ENCODE measurements at regions not wholly inside any gene's neighbourhood (a gene's known extent, or its start where the extent isn't known, plus 50 kb on each side); places are given as distances from the start of the nearest gene placed in this dataset.

DNA sequence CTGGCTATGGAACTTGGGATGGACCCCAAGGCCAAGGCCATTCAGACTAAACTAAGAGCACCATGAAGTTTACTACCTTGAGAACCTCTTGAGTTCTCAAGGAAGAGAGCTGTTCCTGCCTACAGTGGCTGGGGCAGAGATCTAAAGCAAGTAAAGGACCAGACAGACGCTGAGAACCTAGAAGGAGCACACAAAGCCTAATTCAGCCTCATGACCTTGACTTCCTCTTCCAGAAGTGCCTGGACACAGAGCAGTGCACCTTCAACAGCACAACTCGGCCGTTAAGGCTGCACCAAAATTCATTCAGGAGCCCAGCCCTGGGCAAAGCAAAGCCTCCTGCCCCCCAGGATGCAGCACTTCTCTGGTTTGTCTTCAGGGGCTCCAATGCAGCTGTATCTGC is 82.9 kb upstream of the AKIP1 start:
- no peak for DNase-seq

DNA sequence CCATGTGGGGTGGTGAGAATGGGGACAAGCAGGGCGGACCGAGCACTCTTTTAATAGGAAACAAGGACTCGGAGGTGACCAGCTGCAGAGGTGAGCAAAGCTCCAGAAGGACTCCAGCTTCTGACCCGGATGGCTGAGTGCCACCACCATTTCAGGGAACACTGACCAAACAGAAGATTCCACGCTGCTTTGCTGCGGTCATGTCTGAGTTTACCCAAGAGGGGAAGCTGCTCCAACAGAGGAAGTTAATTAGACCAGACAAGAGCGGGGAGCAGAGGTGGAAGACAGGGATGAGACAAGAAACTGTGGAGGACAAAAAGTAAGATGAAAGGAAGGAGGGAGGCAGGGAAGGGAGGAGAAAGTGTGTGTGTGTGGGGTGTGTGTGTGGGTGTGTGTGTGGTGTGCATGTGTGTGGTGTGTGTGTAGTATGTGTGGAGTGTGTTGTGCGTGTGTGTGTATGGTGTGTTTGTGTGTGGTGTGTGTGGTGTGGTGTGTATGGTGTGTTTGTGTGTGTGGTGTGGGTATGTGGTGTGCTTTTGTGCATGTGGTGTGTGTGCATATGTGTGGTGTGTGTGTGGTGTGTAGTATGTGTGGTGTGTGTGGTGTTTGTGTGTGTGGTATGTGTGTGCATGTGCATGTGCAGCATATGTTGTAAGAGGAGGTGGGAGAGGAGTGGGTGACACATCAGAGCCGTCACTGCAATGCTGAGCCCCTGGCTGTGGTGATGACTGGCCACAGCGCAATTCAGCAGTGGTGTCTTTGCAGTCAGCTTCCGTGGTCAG is 82.2 kb upstream of the AKIP1 start:
- DNase-seq: no peak

DNA sequence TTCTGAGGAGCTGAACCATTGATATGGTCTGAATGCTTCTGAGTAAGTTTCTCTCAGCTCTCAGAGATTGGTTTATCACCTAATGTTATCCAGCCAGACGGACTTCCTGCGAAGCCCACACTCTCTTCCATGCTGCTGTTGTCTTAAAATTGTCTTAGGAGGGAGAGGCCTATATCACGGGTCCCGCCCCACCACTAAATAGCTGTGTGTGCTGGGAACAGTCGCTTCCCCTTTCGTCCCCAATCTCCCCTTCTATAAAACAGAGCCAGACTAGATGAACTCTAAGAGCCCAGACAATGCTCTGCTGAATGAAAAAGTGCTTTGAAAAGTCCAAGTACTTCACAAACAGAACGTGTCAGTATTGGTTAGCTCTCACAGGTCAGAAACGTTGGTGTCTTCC is 81.4 kb upstream of the AKIP1 start:
- DNase-seq: no peak

DNA sequence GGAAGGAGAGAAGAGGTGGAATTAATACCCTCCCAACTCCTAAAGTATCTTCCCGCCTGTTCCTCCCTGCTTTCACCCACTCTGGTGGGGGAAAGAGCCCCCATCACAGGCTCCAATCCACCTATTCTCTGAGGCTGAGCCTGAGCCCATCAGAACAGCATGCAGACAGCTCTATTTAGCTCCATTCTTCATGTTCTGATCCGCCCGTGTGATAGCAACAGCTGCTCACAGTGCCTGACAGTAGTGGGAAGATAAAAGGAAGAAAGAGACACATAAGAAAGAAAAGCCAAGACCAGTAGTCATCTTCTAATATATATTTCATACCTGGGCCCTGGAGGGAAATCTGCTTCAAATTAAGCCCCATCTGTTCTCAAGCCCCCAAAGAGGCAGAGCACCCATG is 80.3 kb upstream of the AKIP1 start:
- DNase-seq: no peak

DNA sequence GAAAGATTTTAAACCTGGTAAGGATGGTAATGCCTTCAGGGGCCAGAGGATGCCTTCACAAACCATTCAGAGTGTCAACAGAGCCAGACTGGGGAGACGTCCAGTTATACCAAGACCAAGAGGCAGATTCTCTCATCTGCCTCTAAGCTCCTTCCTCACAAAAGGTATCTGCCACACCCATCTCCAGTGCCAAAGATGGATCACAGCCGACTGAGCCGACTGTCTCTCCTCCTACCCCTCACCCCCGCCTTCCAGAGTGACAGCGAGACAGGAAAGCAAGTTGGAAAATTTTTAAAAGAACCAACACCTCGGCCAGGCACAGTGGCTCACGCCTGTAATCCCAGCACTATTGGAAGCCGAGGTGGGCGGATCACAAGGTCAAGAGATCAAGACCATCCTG is 79.1 kb upstream of the AKIP1 start:
- DNase-seq: no peak

DNA sequence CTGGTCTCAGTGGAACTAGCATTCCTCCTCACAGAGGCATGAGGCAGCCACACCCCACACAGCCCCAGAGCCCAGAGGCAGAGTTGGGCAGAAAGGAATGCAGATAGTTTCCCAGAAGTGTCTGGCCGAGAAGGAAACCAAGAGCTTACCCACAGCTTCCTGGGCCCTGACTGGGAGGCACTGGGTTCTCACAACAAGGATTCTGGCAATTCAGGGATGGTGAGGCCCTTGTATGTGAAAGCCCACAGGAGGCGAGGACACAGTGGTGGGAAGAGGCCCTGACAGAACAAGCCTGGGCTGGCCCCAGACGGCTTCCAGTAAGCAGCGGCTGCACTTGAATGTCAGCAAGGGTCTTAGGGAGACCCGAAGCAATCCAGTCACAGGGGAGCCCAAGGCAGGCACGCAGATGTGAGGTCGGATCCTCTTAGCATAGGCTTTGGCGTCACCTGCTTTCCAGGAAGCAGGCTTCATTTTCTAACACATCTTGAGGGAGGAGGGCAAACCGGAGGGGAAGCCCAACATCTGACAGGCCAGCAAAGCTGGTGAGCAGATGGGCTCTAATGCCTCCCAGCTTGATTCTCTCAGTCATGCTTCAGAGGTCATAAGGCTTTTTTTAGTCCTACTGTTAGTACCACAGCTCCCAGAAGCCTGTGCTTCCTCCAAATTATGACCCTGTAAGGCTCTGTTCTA is 78.3 kb upstream of the AKIP1 start:
- DNase-seq: no peak

DNA sequence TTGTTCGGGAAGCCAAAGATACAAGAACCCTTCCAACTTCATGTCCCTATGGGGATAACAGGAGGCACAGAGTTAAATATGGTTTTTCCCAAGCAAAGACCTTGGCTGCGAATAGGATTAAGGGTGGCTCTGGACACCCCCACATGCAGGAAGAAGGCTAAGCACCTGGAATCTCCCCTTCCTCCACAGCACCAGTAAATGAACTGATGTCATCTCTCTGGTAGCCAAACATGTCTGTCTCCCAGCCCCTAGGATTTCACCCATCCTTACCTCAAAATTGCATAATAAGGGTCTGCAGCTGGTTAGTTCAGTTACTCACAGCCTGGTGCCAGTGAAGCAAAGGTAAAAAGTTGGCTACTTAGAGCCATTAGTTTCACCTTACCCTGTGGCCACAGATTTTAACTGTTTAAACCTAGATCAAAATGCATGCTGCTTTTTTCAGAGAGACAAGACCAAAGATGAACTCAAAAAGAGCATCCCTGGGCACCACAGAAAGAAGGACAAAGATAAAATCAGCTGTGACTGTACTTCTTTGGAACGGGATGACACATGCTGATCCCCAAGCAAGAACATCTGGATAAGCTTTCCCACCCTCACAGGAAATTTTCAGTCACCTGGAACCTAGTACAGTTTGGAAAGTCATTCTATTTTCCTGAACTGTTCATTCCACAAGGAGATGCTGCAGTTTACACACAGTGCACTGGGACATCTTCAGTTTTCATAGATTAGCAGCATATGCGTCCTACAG is 77.2 kb upstream of the AKIP1 start:
- DNase-seq: no peak

DNA sequence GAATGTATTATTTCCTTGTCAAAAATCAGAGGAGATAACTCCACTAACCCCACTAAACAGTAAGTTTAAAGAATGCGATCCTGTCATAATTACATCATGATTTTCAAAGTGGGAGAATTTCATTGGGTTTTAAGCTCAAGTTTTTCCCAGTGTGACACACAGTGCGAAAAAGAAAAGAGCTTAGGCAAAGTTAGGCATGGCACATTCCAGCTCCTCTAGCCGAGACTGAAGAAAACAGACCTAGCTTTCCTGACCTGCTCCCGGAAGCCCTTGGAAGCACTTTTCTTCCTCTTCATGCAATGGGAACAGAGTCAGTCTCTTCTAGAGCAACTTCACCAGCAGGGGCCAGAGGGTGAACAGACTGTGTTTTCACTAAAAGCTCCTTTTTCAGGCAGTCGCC is 76.6 kb upstream of the AKIP1 start:
- no peak for DNase-seq

DNA sequence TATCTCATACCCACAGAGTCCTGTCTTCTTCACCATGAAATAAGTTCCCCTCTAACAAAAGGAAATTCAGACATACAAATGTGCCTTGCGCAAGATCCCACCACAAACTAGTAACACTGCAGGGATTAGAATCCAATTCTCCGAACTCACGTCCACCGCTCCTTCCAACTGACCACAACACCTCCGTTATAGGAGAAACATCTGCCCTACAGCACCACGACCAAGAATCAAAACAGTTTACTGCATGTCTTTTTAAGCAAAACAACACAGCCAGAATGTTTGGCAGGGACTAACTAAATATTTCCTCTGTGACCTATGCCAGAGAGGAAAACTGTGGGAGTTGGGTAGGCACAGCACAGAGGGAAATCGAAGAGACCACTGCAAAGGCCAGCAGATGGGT is 72.7 kb upstream of the AKIP1 start:
- DNase-seq: no peak

DNA sequence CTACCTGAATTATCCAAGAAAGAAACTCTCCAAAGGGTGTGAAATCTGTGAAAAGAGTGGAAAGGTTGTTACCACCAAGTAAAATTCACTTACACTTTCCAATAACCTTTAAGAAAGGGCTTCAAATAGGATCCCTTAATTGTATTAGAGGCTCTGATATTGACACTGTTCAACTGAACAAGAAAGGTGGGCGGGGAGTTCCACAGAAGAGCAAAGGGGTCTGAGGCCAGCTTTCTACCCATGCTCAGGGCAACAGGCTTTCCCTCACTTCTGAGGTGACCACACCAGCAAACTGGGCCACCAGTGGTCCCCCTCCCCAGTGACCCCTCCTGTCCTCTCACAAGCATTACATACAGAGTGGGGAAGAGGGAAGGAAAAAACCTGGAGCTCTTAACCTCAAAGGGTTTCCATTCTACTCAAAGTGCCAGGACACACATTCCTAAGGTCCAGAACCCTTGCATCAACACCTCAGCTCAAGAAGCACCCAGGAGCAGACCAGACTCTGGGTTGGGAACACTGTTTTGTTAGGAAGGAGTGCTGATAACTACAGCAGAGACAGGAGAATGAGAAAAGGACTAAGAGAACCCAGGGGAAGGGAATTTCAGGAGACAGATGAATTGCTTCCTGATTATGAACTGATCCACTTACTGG is 71.6 kb upstream of the AKIP1 start:
- no peak for DNase-seq

DNA sequence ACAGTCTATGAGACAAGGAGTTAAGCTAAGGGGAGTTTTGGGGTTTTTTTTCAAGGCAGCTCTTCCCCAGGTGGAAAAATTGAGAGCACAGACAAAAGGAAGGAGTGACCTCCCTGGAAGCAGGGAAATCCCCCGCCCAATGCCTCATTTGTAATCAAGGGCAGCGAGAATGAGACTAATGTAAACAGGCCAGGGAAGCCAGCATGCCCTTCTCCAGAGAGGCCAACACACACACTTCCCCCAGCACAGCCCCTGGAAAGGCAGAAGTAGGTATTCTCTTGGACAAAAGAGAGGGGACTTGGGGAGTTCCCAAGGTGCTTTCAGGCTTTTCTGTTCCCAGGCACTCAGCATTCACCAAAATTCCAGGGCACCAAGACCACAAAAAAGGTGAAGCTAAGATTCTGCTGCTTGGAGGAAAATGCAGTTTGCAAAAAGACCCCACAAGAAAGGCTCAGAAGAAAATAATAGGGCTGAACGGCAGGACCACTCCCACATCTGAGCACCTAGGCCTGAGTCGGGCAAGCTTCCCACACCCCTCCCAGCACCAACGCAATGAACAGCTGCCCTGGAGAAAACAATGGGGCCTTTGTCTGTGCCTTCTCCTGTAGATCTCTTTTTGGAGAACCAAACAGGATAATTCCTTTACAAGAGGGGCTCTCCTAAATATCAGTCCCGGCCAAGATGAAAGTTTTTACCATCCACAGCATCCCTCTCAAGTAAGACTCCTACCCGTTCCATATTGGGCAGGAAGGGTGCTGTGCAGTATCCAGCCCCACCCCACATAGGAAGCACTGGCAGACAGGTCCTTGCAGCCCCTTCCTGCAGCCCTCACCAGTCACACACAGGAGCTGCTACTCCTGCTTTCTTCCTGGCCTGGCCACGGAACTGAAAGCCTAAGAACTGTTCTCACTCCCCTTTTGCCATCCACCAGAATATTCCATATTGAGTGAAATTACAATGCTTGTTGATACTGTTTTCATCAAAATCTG is 70.7 kb upstream of the AKIP1 start:
- DNase-seq: no peak

DNA sequence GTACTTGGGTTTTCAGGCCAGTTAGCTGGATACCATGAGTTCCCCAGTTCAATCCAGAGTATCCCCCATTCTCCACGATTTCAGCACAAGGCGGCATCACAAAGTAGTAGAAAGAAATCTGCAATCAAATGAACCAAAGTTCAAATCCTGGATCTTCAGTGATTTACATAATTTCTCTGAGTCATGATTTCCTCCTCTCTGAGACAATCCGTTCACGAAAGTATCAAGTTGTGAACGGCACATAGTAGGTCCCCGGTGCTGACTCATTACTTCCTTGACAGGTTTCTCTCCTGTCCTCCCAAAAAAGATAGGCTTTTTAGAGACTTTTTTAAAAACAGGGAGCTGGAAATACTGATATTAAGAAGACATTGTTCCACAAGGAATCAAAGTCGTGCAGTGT is 69.1 kb upstream of the AKIP1 start:
- DNase-seq: no peak

DNA sequence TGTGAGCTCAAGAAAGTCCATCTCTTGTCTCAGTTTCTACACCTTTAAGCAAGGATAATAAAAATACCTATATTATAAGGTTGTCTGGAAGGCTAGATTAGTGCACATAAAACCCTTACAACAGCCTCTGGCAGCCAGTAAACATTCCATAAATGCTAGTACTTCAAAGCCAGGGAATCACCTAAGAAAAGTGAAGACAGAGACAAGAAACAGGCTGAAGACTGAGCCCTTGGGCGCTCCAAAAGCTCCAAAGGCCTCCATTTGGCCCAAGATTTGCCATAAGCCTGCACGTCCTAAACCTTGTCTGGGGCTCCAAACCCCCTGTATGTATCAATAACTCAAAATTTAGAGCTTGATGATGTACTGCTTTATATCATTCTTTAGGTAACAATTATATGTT is 52.2 kb upstream of the AKIP1 start:
- DNase-seq: no peak

All from stimulated activated CD4-positive, alpha-beta T cell treated with anti-CD3 and anti-CD28 coated beads, Interleukin-4, amount 100 ng/mL, for 1 hour (primary cell).